ENCODE measurements at regions not wholly inside any gene's neighbourhood (a gene's known extent, or its start where the extent isn't known, plus 50 kb on each side); places are given as distances from the start of the nearest gene placed in this dataset.

DNA sequence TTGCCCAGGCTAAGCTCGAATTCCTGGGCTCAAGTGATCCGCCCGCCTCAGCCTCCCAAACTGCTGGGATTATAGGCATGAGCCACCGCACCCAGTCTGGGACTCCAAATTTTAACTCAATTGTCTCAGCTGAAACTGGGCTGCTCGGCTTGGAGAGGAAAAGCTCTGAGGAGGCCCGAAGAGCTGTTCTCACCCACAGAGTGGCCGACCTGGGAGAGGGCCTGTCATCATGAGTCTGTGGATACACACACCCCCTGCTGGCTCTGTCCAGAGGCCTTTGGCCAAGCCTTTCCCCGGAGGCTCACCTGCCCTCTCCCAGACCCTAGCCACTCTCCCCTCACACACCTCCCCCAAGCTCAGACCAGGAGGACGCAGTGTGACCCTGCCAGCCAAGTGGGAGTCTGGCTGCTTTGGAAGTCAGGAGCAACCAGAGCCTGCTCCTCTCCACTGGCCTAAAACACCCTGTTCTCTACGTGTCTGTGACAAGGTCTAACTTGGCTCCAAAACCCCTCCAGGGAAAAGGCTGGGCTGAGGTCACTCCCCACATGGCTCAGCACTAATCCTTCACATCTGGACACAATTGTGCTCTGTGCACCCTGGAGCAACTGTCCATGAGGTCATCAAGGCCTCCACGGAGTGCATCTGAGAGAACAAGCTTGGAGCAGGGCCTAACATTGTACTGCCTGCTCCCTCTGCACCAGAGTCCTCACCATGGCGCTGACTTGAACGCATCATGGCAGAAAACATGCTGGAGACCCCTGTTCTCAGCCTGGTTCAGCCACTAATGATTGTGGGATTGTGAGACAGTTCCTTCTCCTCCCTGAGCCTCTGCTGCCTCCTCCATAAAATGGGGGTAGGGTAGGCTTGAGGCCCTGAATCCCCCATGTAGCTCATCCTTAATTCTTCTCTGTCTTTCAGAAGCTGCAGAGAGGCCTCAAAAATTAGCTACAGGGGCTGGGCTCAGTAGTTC, 49.9 kb upstream of the RAB6C start:
- no peak for DNase-seq

All from stimulated activated CD4-positive, alpha-beta T cell treated with anti-CD3 and anti-CD28 coated beads, Interleukin-15, amount 100 ng/mL, for 24 hours (primary cell).